HEK293 (cell line): ENCODE measurements at regions not wholly inside any gene's neighbourhood (a gene's known extent, or its start where the extent isn't known, plus 50 kb on each side); places are given as distances from the start of the nearest gene placed in this dataset.

Experiments
- CTCF ChIA-PET: fragments of 350-600 bp; formaldehyde crosslinking; extraction: SDS; loops from one replicate; lab custom pipeline; 2021; ENCODE audit warnings: antibody characterized with exemption; lab: Yijun Ruan, JAX
- POLR2A ChIA-PET: fragments of 300-600 bp; formaldehyde crosslinking; extraction: SDS; loops from one replicate; lab custom pipeline; 2020; ENCODE audit warnings: antibody characterized with exemption, inconsistent platforms; lab: Yijun Ruan, JAX
- H3K27ac ChIP-seq: fragments of 200-500 bp; sonication (Bioruptor generic); 2 replicates; pipeline ENCODE4 v1.5.1; 2014; ENCODE audit warnings: low read depth, low read length, control low read depth, inconsistent platforms; ENCODE audit errors: extremely low read depth
- H3K36me3 ChIP-seq, 2 experiments: fragments of 200-500 bp in 1 of 2; sonication (Bioruptor generic) in 1 of 2; 1 replicate in 1 of 2; 2 replicates in 1 of 2; pipeline ENCODE4 v1.5.1; 2014 to 2017; ENCODE audit warnings: inconsistent platforms in 2 of 2, low read length in 2 of 2; ENCODE audit not compliant: control insufficient read depth in 2 of 2, insufficient read depth in 1 of 2
- H3K4me1 ChIP-seq: fragments of 200-500 bp; sonication (Bioruptor generic); 2 replicates; pipeline ENCODE4 v1.5.1; 2014; ENCODE audit warnings: mild to moderate bottlenecking, low read length, inconsistent platforms; ENCODE audit not compliant: control insufficient read depth, insufficient read depth
- H3K4me3 ChIP-seq: 2 replicates; pipeline ENCODE4 v1.5.1; 2011; ENCODE audit warnings: low read depth, mild to moderate bottlenecking, control low read depth, low read length, moderate library complexity
- H3K9me3 ChIP-seq: fragments of 200-500 bp; sonication (Bioruptor generic); 2 replicates; pipeline ENCODE4 v1.5.1; 2014; ENCODE audit warnings: low read depth, low read length, inconsistent platforms; ENCODE audit not compliant: control insufficient read depth, insufficient read depth
- EGR2 ChIP-seq: fragments of 450-650 bp; formaldehyde crosslinking; IDR thresholded peaks from 2 replicates; pipeline ENCODE4 v1.5.1; 2016; ENCODE audit warnings: low read depth, missing biosample characterization, missing genetic modification characterization
- KLF16 ChIP-seq: fragments of 450-650 bp; formaldehyde crosslinking; IDR thresholded peaks from 2 replicates; pipeline ENCODE4 v1.5.1; 2017; ENCODE audit warnings: missing biosample characterization, missing genetic modification characterization
- KLF7 ChIP-seq: fragments of 450-650 bp; formaldehyde crosslinking; IDR thresholded peaks from 2 replicates; pipeline ENCODE4 v1.5.1; 2016; ENCODE audit warnings: missing biosample characterization, missing genetic modification characterization, borderline replicate concordance
- PRDM1 ChIP-seq: fragments of 450-650 bp; formaldehyde crosslinking; IDR thresholded peaks from 2 replicates; pipeline ENCODE4; 2016; ENCODE audit warnings: missing biosample characterization, missing genetic modification characterization
- TCF7L2 ChIP-seq: IDR thresholded peaks from 2 replicates; pipeline ENCODE4 v1.6.1; 2011; ENCODE audit warnings: low read depth, mild to moderate bottlenecking, inconsistent platforms, low read length, moderate library complexity, borderline replicate concordance
- TRIM28 ChIP-seq: IDR thresholded peaks from 2 replicates; pipeline ENCODE4 v1.6.1; 2011; ENCODE audit warnings: low read length, control low read depth, borderline replicate concordance
- ZBTB26 ChIP-seq: fragments of 450-650 bp; formaldehyde crosslinking; optimal IDR thresholded peaks from 2 replicates; pipeline ENCODE3; 2016; ENCODE audit warnings: missing biosample characterization, mild to moderate bottlenecking, missing genetic modification characterization
- ZFP69B ChIP-seq: fragments of 450-650 bp; formaldehyde crosslinking; IDR thresholded peaks from 2 replicates; pipeline ENCODE4 v1.5.1; 2016; ENCODE audit warnings: missing biosample characterization, missing genetic modification characterization
- ZNF2 ChIP-seq: fragments of 450-650 bp; formaldehyde crosslinking; IDR thresholded peaks from 2 replicates; pipeline ENCODE4 v1.5.1; 2016; ENCODE audit warnings: missing biosample characterization, missing genetic modification characterization
- ZNF239 ChIP-seq: fragments of 450-650 bp; formaldehyde crosslinking; IDR thresholded peaks from 2 replicates; pipeline ENCODE4 v1.5.1; 2016; ENCODE audit warnings: missing biosample characterization, missing genetic modification characterization
- ZNF398 ChIP-seq: fragments of 450-650 bp; formaldehyde crosslinking; IDR thresholded peaks from 2 replicates; pipeline ENCODE4 v1.5.1; 2017; ENCODE audit warnings: missing biosample characterization, missing genetic modification characterization
- ZNF416 ChIP-seq: fragments of 450-650 bp; formaldehyde crosslinking; IDR thresholded peaks from 2 replicates; pipeline ENCODE4 v1.5.1; 2016; ENCODE audit warnings: missing biosample characterization, missing genetic modification characterization
- ZNF518A ChIP-seq: fragments of 450-650 bp; formaldehyde crosslinking; conservative IDR thresholded peaks from 2 replicates; pipeline ENCODE4 v1.5.1; 2016; ENCODE audit warnings: low read depth, missing biosample characterization, missing genetic modification characterization
- ZNF529 ChIP-seq: fragments of 450-650 bp; formaldehyde crosslinking; IDR thresholded peaks from 2 replicates; pipeline ENCODE4 v1.5.1; 2017; ENCODE audit warnings: missing genetic modification characterization, missing biosample characterization; ENCODE audit not compliant: insufficient replicate concordance
- ZNF548 ChIP-seq: fragments of 450-650 bp; formaldehyde crosslinking; IDR thresholded peaks from 2 replicates; pipeline ENCODE4 v1.5.1; 2016; ENCODE audit warnings: missing biosample characterization, missing genetic modification characterization
- ZNF585B ChIP-seq: fragments of 450-650 bp; formaldehyde crosslinking; IDR thresholded peaks from 2 replicates; pipeline ENCODE4 v1.5.1; 2016; ENCODE audit warnings: missing biosample characterization, missing genetic modification characterization
- ZNF626 ChIP-seq: fragments of 450-650 bp; sonication (Bioruptor Pico); formaldehyde crosslinking; IDR thresholded peaks from 2 replicates; pipeline ENCODE4 v1.5.1; 2018; ENCODE audit warnings: missing biosample characterization, missing genetic modification characterization, inconsistent platforms
- ZNF645 ChIP-seq: fragments of 450-650 bp; formaldehyde crosslinking; IDR thresholded peaks from 2 replicates; pipeline ENCODE4; 2016; ENCODE audit warnings: missing biosample characterization, missing genetic modification characterization
- ZNF670 ChIP-seq: fragments of 450-650 bp; formaldehyde crosslinking; IDR thresholded peaks from 2 replicates; pipeline ENCODE4 v1.5.1; 2016; ENCODE audit warnings: missing biosample characterization, missing genetic modification characterization, low read depth
- TF ChIP-seq, protein P1 (sequence below): fragments of 450-650 bp; formaldehyde crosslinking; IDR thresholded peaks from 2 replicates; pipeline ENCODE4 v1.5.1; 2016; ENCODE audit warnings: missing biosample characterization, missing genetic modification characterization
- TF ChIP-seq, protein P2 (sequence below): fragments of 450-650 bp; formaldehyde crosslinking; IDR thresholded peaks from 2 replicates; pipeline ENCODE4 v1.5.1; 2016; ENCODE audit warnings: missing biosample characterization, missing genetic modification characterization

GRCh38 chr5:165996201-165996875, 2295.1 kb upstream of the WWC1 start:
- Histone ChIP-seq H3K4me1 (no peaks in the 10 kb centered on the region), H3K9me3 (no peaks in the 10 kb centered on the region), H3K27ac (no peak overlapping the region)
- CTCF ChIA-PET: no interaction called here
- no peak for TF ChIP-seq TCF7L2
- no peak for TF ChIP-seq KLF16
- no peak for TF ChIP-seq ZNF529
- TF ChIP-seq, protein P1, sequence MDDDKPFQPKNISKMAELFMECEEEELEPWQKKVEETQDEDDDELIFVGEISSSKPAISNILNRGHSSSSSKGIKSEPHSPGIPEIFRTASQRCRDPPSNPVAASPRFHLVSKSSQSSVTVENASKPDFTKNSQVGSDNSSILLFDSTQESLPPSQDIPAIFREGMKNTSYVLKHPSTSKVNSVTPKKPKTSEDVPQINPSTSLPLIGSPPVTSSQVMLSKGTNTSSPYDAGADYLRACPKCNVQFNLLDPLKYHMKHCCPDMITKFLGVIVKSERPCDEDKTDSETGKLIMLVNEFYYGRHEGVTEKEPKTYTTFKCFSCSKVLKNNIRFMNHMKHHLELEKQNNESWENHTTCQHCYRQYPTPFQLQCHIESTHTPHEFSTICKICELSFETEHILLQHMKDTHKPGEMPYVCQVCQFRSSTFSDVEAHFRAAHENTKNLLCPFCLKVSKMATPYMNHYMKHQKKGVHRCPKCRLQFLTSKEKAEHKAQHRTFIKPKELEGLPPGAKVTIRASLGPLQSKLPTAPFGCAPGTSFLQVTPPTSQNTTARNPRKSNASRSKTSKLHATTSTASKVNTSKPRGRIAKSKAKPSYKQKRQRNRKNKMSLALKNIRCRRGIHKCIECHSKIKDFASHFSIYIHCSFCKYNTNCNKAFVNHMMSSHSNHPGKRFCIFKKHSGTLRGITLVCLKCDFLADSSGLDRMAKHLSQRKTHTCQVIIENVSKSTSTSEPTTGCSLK (tag by site-specific recombination): no peak
- no peak for TF ChIP-seq EGR2 (tag by site-specific recombination)
- no peak for TF ChIP-seq ZNF416 (tag by site-specific recombination)
- TF ChIP-seq ZNF645 (tag by site-specific recombination): no peak
- TF ChIP-seq ZFP69B: no peak
- TF ChIP-seq, all 188 proteins: peak for 0
- POLR2A ChIA-PET: no interaction called here
- no peak overlapping the region for H3K4me3 ChIP-seq
- H3K36me3 ChIP-seq: no peaks in the 10 kb centered on the region

DNA sequence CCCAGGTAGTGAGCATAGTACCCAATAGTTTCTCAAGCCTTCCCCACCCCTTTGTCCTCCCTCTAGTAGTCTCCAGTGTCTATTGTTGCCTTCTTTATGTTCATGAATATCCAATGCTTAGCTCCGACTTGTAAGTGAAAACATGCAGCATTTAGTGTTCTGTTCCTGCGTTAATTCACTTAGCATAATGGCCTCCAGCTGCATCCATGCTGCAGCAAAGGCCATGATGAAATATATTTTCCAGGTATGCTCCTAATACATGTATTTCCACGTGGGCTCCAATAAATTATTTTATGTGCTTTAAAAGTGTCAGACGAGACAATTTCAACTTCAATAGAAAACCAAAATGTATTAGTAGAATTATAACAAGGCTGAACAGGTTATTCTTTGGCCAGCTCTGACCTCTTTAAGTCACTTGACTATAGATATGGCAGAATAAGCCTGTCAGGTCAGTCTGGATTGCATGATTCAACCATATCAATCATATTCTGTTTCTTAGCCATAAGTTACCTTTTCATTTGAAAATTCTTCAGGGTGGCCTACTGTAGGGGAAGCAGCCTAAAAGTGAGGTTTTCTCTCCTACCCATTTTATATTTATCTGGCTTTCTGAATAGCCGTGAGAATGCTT, 2291.6 kb upstream of the WWC1 start:
- ChIA-PET POLR2A (no interaction called here), CTCF (interaction anchor here (0.5 to 0.6 kb wide), 2 partner anchors 37 to 42 kb away, joined by 3 to 4 read pairs; no protein-coding TSS in a partner anchor)
- no peaks in the 10 kb centered on the region for H3K9me3 ChIP-seq
- no peaks in the 10 kb centered on the region for H3K4me1 ChIP-seq
- H3K36me3 ChIP-seq: no peaks in the 10 kb centered on the region
- H3K27ac ChIP-seq: no peak overlapping the region
- no peak overlapping the region for H3K4me3 ChIP-seq
- TF ChIP-seq PRDM1 (tag by site-specific recombination) (no peak), ZNF626 (no peak), ZFP69B (no peak), ZNF239 (tag by site-specific recombination) (no peak), ZNF518A (tag by site-specific recombination) (no peak), ZNF585B (tag by site-specific recombination) (no peak), TRIM28 (no peak), ZNF548 (tag by site-specific recombination) (no peak), ZBTB26 (tag by site-specific recombination) (no peak), ZNF398 (tag by site-specific recombination) (no peak), ZNF670 (tag by site-specific recombination) (no peak), ZNF2 (tag by site-specific recombination) (no peak), KLF7 (no peak)
- TF ChIP-seq, protein P2, sequence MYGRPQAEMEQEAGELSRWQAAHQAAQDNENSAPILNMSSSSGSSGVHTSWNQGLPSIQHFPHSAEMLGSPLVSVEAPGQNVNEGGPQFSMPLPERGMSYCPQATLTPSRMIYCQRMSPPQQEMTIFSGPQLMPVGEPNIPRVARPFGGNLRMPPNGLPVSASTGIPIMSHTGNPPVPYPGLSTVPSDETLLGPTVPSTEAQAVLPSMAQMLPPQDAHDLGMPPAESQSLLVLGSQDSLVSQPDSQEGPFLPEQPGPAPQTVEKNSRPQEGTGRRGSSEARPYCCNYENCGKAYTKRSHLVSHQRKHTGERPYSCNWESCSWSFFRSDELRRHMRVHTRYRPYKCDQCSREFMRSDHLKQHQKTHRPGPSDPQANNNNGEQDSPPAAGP: no peak
